IMR-90 (cell line): ENCODE measurements at regions not wholly inside any gene's neighbourhood (a gene's known extent, or its start where the extent isn't known, plus 50 kb on each side); places are given as distances from the start of the nearest gene placed in this dataset.

Experiments
- CEBPB ChIP-seq: IDR thresholded peaks from 2 replicates; pipeline ENCODE4 v1.6.1; 2012; ENCODE audit warnings: low read depth, low read length, improper control_type of control experiment
- CTCF ChIP-seq: conservative IDR thresholded peaks from 2 replicates; pipeline ENCODE4 v1.5.1; 2012; ENCODE audit warnings: mild to moderate bottlenecking, low read depth, low read length, improper control_type of control experiment
- MXI1 ChIP-seq: IDR thresholded peaks from 2 replicates; pipeline ENCODE4 v1.6.1; 2012; ENCODE audit warnings: low read depth, mild to moderate bottlenecking, low read length, moderate library complexity, borderline replicate concordance
- POLR2A ChIP-seq: IDR thresholded peaks from 2 replicates; pipeline ENCODE4 v1.6.1; 2012; ENCODE audit warnings: mild to moderate bottlenecking, low read depth, low read length
- RAD21 ChIP-seq: IDR thresholded peaks from 2 replicates; pipeline ENCODE4 v1.6.1; 2012; ENCODE audit warnings: low read length, improper control_type of control experiment
- RCOR1 ChIP-seq: IDR thresholded peaks from 2 replicates; pipeline ENCODE4 v1.6.1; 2012; ENCODE audit warnings: mild to moderate bottlenecking, low read length, improper control_type of control experiment; ENCODE audit not compliant: insufficient replicate concordance
- RFX5 ChIP-seq: IDR thresholded peaks from 2 replicates; pipeline ENCODE4 v1.8.0; 2012; ENCODE audit warnings: low read depth, mild to moderate bottlenecking, low read length, moderate library complexity
- SMC3 ChIP-seq: fragments of 150-350 bp; IDR thresholded peaks from 2 replicates; pipeline ENCODE4 v1.6.1; 2016; ENCODE audit warnings: low read depth, mild to moderate bottlenecking, antibody characterized with exemption, low read length, moderate library complexity
- USF2 ChIP-seq: fragments of 150-350 bp; IDR thresholded peaks from 2 replicates; pipeline ENCODE4 v1.6.1; 2017; ENCODE audit warnings: mild to moderate bottlenecking, antibody characterized with exemption, low read length, low read depth

- TF ChIP-seq CEBPB (no peak), USF2 (no peak), POLR2A (no peak), RAD21 (no peak), CTCF (no peak), RCOR1 (no peak), SMC3 (no peak), MXI1 (no peak), RFX5 (no peak)
These were observed 517.3 kb downstream of the SOX6 start for GRCh38 chr11:15839061-15839460.
